Neural cell (in vitro differentiated cells): ENCODE measurements at regions not wholly inside any gene's neighbourhood (a gene's known extent, or its start where the extent isn't known, plus 50 kb on each side); places are given as distances from the start of the nearest gene placed in this dataset.

Experiments used
- H2AFZ ChIP-seq: fragments of 200-600, 300-800 bp; sonication (generic), shearing (Covaris generic); 2 replicates; pipeline ENCODE4 v1.6.0; 2014; ENCODE audit warnings: low read depth, mild to moderate bottlenecking, antibody characterized with exemption, low read length, moderate library complexity
- H3F3A ChIP-seq: fragments of 200-600 bp; shearing (Covaris generic); 2 replicates; pipeline ENCODE4 v1.6.1; 2016; ENCODE audit warnings: mild to moderate bottlenecking, moderate library complexity, mixed read lengths, antibody characterized with exemption, low read length; ENCODE audit not compliant: insufficient read depth, poor library complexity, severe bottlenecking
- H3K27ac ChIP-seq: fragments of 200-600, 300-800 bp; sonication (generic), shearing (Covaris generic); 2 replicates; pipeline ENCODE4 v1.5.1; 2014; ENCODE audit warnings: mild to moderate bottlenecking, low read length, moderate library complexity
- H3K27me3 ChIP-seq: fragments of 300-800, 200-600 bp; sonication (generic), shearing (Covaris generic); 2 replicates; pipeline ENCODE4 v1.6.0; 2014; ENCODE audit warnings: mild to moderate bottlenecking, low read depth, low read length, moderate library complexity; ENCODE audit not compliant: insufficient read depth
- H3K36me3 ChIP-seq: fragments of 300-800, 200-600 bp; sonication (generic), shearing (Covaris generic); 2 replicates; pipeline ENCODE4 v1.5.1; 2014; ENCODE audit warnings: mild to moderate bottlenecking, antibody characterized with exemption, low read length, moderate library complexity; ENCODE audit not compliant: insufficient read depth
- H3K4me2 ChIP-seq: fragments of 300-800, 200-600 bp; sonication (generic), shearing (Covaris generic); 2 replicates; pipeline ENCODE4 v1.6.0; 2014; ENCODE audit warnings: mild to moderate bottlenecking, low read length
- H3K4me3 ChIP-seq: fragments of 300-800, 200-600 bp; sonication (generic), shearing (Covaris generic); 2 replicates; pipeline ENCODE4 v1.5.1; 2014; ENCODE audit warnings: mild to moderate bottlenecking, low read length, moderate library complexity
- H3K79me2 ChIP-seq: fragments of 200-600 bp; shearing (Covaris generic); replicated peaks from 2 replicates; pipeline ENCODE4 v1.6.0; 2014; ENCODE audit warnings: mild to moderate bottlenecking, low read length, moderate library complexity; ENCODE audit not compliant: insufficient read depth
- H3K9ac ChIP-seq: fragments of 300-800, 200-600 bp; sonication (generic), shearing (Covaris generic); 2 replicates; pipeline ENCODE4 v1.6.1; 2016; ENCODE audit warnings: mild to moderate bottlenecking, low read length, mixed read lengths
- H3K9me2 ChIP-seq: fragments of 200-600 bp; shearing (Covaris generic); 2 replicates; pipeline ENCODE4 v1.6.1; 2016; ENCODE audit warnings: mild to moderate bottlenecking, low read length, mixed read lengths; ENCODE audit not compliant: insufficient read depth
- H3K9me3 ChIP-seq: fragments of 200-600, 300-800 bp; sonication (generic), shearing (Covaris generic); 2 replicates; pipeline ENCODE4 v1.6.1; 2016; ENCODE audit warnings: mild to moderate bottlenecking, mixed run types, low read length, moderate library complexity, mixed read lengths
- H4K20me1 ChIP-seq: fragments of 200-600 bp; shearing (Covaris generic); 2 replicates; pipeline ENCODE4 v1.6.1; 2016; ENCODE audit warnings: mild to moderate bottlenecking, mixed run types; ENCODE audit not compliant: insufficient read depth
- CTCF ChIP-seq: fragments of 450-650 bp; IDR thresholded peaks from 2 replicates; pipeline ENCODE4 v1.5.1; 2014; ENCODE audit warnings: antibody characterized with exemption, mild to moderate bottlenecking, moderate library complexity; ENCODE audit not compliant: poor library complexity, severe bottlenecking
- EP300 ChIP-seq: fragments of 450-650 bp; conservative IDR thresholded peaks from 2 replicates; pipeline ENCODE4 v1.6.1; 2014; ENCODE audit warnings: antibody characterized with exemption, mild to moderate bottlenecking, moderate library complexity; ENCODE audit not compliant: poor library complexity, severe bottlenecking
- EZH2 ChIP-seq: fragments of 200-600, 300-800 bp; shearing (Covaris generic), sonication (generic); IDR thresholded peaks from 2 replicates; pipeline ENCODE4 v1.6.1; 2014; ENCODE audit warnings: antibody characterized with exemption, low read length, borderline replicate concordance, mild to moderate bottlenecking; ENCODE audit not compliant: insufficient read depth, poor library complexity, severe bottlenecking
- MXI1 ChIP-seq: fragments of 450-650 bp; conservative IDR thresholded peaks from 2 replicates; pipeline ENCODE4 v1.6.1; 2014; ENCODE audit warnings: antibody characterized with exemption, mild to moderate bottlenecking; ENCODE audit not compliant: poor library complexity, severe bottlenecking
- POLR2AphosphoS5 ChIP-seq: IDR thresholded peaks from 2 replicates; pipeline ENCODE4 v1.6.1; 2012
- RAD21 ChIP-seq: fragments of 450-650 bp; conservative IDR thresholded peaks from 2 replicates; pipeline ENCODE4 v1.6.1; 2014; ENCODE audit warnings: antibody characterized with exemption, mild to moderate bottlenecking, moderate library complexity
- REST ChIP-seq: IDR thresholded peaks from 2 replicates; pipeline ENCODE4 v1.6.1; 2012; ENCODE audit warnings: borderline replicate concordance
- SMC3 ChIP-seq: fragments of 450-650 bp; conservative IDR thresholded peaks from 2 replicates; pipeline ENCODE4 v1.6.1; 2014; ENCODE audit warnings: antibody characterized with exemption, mild to moderate bottlenecking, moderate library complexity; ENCODE audit not compliant: poor library complexity
- TAF1 ChIP-seq: IDR thresholded peaks from 2 replicates; pipeline ENCODE4 v1.6.1; 2012; ENCODE audit warnings: low read depth

- Histone ChIP-seq H3K36me3 (no peaks in the 10 kb centered on the region), H3F3A (no peaks in the 10 kb centered on the region), H3K79me2 (no peaks in the 10 kb centered on the region), H4K20me1 (no peaks in the 10 kb centered on the region), H3K9ac (no peak overlapping the region), H2AFZ (no peak overlapping the region), H3K27me3 (no peaks in the 10 kb centered on the region), H3K9me3 (no peaks in the 10 kb centered on the region), H3K9me2 (no peaks in the 10 kb centered on the region), H3K4me2 (no peak overlapping the region), H3K27ac (no peak overlapping the region), H3K4me3 (no peak overlapping the region)
- TF ChIP-seq REST (no peak), CTCF (no peak), SMC3 (no peak), EZH2 (no peak), EP300 (no peak), RAD21 (no peak), MXI1 (no peak), POLR2AphosphoS5 (no peak), TAF1 (no peak)
These were observed 169.8 kb upstream of the PELI2 start for GRCh38 chr14:55948399-55948798.

- Histone ChIP-seq H3K9ac (no peak overlapping the region), H2AFZ (no peak overlapping the region), H3F3A (no peaks in the 10 kb centered on the region), H3K9me3 (no peaks in the 10 kb centered on the region), H3K27me3 (no peaks in the 10 kb centered on the region), H3K4me2 (no peak overlapping the region), H3K36me3 (no peaks in the 10 kb centered on the region), H3K4me3 (no peak overlapping the region), H3K27ac (no peak overlapping the region), H3K9me2 (no peaks in the 10 kb centered on the region), H4K20me1 (no peaks in the 10 kb centered on the region), H3K79me2 (no peaks in the 10 kb centered on the region)
- TF ChIP-seq MXI1, result no peak
- TF ChIP-seq SMC3, result no peak
- TF ChIP-seq REST, result no peak
- TF ChIP-seq CTCF, result no peak
- no peak for TF ChIP-seq RAD21
- TF ChIP-seq POLR2AphosphoS5, result no peak
- no peak for TF ChIP-seq EP300
- no peak for TF ChIP-seq EZH2
- no peak for TF ChIP-seq TAF1
These were observed 168.5 kb upstream of the PELI2 start for GRCh38 chr14:55949708-55950107.
